PC-9 (cell line): ENCODE measurements at regions not wholly inside any gene's neighbourhood (a gene's known extent, or its start where the extent isn't known, plus 50 kb on each side); places are given as distances from the start of the nearest gene placed in this dataset.

Experiments
- BruUV-seq: library from RNA; stranded (reverse); fragments of 400-500 nt; replicated peaks from 2 replicates; lab custom pipeline; 2021; lab: Mats Ljungman, UMichigan
- CTCF ChIA-PET: fragments of 300-600 bp; sonication (Branson Sonifier 250); formaldehyde crosslinking; loops from one replicate; lab custom pipeline; 2022; ENCODE audit warnings: antibody characterized with exemption; lab: Charles Lee
- POLR2A ChIA-PET: fragments of 300-600 bp; sonication (Branson Sonifier 250); formaldehyde crosslinking; loops from one replicate; lab custom pipeline; 2022; ENCODE audit warnings: antibody characterized with exemption; ENCODE audit not compliant: unreplicated experiment; lab: Charles Lee
- DNase-seq, 2 experiments: peaks; one replicate each; pipeline versions ENCODE4 v3.0.0 to v3.0.0-alpha.2; 2015 to 2022; ENCODE audit warnings: mixed read lengths in 1 of 2
- H2AFZ ChIP-seq: fragments of 200-600 bp; sonication (generic); 2 replicates; pipeline ENCODE4 v1.8.1; 2017; ENCODE audit warnings: antibody characterized with exemption
- H3F3A ChIP-seq: fragments of 200-600 bp; sonication (generic); 2 replicates; pipeline ENCODE4 v1.8.1; 2017; ENCODE audit warnings: antibody characterized with exemption, mild to moderate bottlenecking, low read depth; ENCODE audit not compliant: insufficient read depth
- H3K27ac ChIP-seq: fragments of 200-600 bp; sonication (generic); 2 replicates; pipeline ENCODE4 v1.6.1; 2016; ENCODE audit warnings: mixed run types
- H3K27me3 ChIP-seq: fragments of 200-600 bp; sonication (generic); 2 replicates; pipeline ENCODE4 v1.6.1; 2016; ENCODE audit warnings: low read depth, mixed run types; ENCODE audit not compliant: insufficient read depth
- H3K36me3 ChIP-seq: fragments of 200-600 bp; sonication (generic); 2 replicates; pipeline ENCODE4 v1.6.1; 2016; ENCODE audit warnings: low read depth, mixed run types
- H3K4me1 ChIP-seq: fragments of 200-600 bp; sonication (generic); replicated peaks from 2 replicates; pipeline ENCODE4 v1.6.1; 2016; ENCODE audit warnings: mixed run types; ENCODE audit not compliant: insufficient read depth
- H3K4me2 ChIP-seq: fragments of 200-600 bp; sonication (generic); 2 replicates; pipeline ENCODE4 v1.6.1; 2017; ENCODE audit warnings: mixed run types
- H3K4me3 ChIP-seq: fragments of 200-600 bp; sonication (generic); 2 replicates; pipeline ENCODE4 v1.6.1; 2016; ENCODE audit warnings: mixed run types
- H3K79me2 ChIP-seq: fragments of 200-600 bp; sonication (generic); 2 replicates; pipeline ENCODE4 v1.6.1; 2017; ENCODE audit warnings: low read depth, mixed run types
- H3K9me2 ChIP-seq: fragments of 200-600 bp; sonication (generic); 2 replicates; pipeline ENCODE4 v1.8.1; 2017; ENCODE audit warnings: mild to moderate bottlenecking; ENCODE audit not compliant: insufficient read depth
- H3K9me3 ChIP-seq: fragments of 200-600 bp; sonication (generic); 2 replicates; pipeline ENCODE4 v1.8.1; 2016; ENCODE audit warnings: low read depth; ENCODE audit not compliant: insufficient read depth
- H4K20me1 ChIP-seq: fragments of 200-600 bp; sonication (generic); 2 replicates; pipeline ENCODE4 v1.8.1; 2017; ENCODE audit not compliant: insufficient read depth
- CTCF ChIP-seq: fragments of 200-600 bp; sonication (generic); conservative IDR thresholded peaks from 2 replicates; pipeline ENCODE4 v1.6.1; 2017; ENCODE audit warnings: mixed run types, antibody characterized with exemption, mild to moderate bottlenecking, moderate library complexity
- EZH2 ChIP-seq: fragments of 200-600 bp; sonication (generic); IDR thresholded peaks from 2 replicates; pipeline ENCODE4 v1.8.0; 2017; ENCODE audit warnings: antibody characterized with exemption, low read depth
- intact Hi-C: fragments of 100-400 bp; cut with micrococcal nuclease; formaldehyde crosslinking; loops from one replicate; pipeline ENCODE4 v1.10.0; 2022; ENCODE audit not compliant: unreplicated experiment

GRCh38 chr18:70501358-70501757 is 212.5 kb downstream of the SOCS6 start:
- no peaks in the 10 kb centered on the region for H3K9me2 ChIP-seq
- no peaks in the 10 kb centered on the region for H3F3A ChIP-seq
- TF ChIP-seq EZH2: no peak
- TF ChIP-seq CTCF: no peak
- H3K36me3 ChIP-seq: no peaks in the 10 kb centered on the region
- H3K27me3 ChIP-seq: no peaks in the 10 kb centered on the region
- no peaks in the 10 kb centered on the region for H3K79me2 ChIP-seq
- intact Hi-C loops: no loop called here
- DNase-seq: no peak
- H3K4me3 ChIP-seq: no peak overlapping the region
- H2AFZ ChIP-seq: no peak overlapping the region
- H3K27ac ChIP-seq: no peak overlapping the region
- H3K4me1 ChIP-seq: no peaks in the 10 kb centered on the region
- H3K9me3 ChIP-seq: no peaks in the 10 kb centered on the region
- no peaks in the 10 kb centered on the region for H4K20me1 ChIP-seq
- BruUV-seq: no TSS peak
- no peak overlapping the region for H3K4me2 ChIP-seq
- CTCF ChIA-PET: no interaction called here
- POLR2A ChIA-PET: no interaction called here

DNA sequence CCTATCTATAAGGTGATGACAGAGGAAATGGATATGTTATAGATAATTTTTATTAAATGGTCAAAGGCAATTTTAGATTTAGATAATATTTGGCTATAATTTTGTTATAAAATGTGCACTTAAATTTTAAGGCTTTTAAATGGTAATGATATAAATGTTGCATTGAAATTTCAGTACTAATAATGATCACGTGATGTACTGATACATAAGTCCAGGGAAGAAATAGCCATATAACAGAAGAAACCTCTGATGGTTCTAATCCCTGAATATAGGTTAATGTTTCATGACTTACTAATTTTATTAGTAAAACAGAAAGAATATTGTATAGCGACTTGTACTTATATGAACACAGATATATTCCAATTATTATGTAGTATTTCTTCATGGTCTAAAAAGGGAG is 211.9 kb downstream of the SOCS6 start:
- Histone ChIP-seq H3K4me3 (no peak overlapping the region), H3K27ac (no peak overlapping the region), H3F3A (no peaks in the 10 kb centered on the region), H3K36me3 (no peaks in the 10 kb centered on the region), H3K9me3 (no peaks in the 10 kb centered on the region), H2AFZ (no peak overlapping the region), H3K4me1 (no peaks in the 10 kb centered on the region), H3K9me2 (no peaks in the 10 kb centered on the region), H3K79me2 (no peaks in the 10 kb centered on the region), H3K27me3 (no peaks in the 10 kb centered on the region), H4K20me1 (no peaks in the 10 kb centered on the region), H3K4me2 (no peak overlapping the region)
- CTCF ChIA-PET: interaction anchor here (0.7 kb wide), 1 partner anchor 1201 kb away, joined by 4 read pairs; no protein-coding TSS in a partner anchor
- DNase-seq: no peak
- POLR2A ChIA-PET: no interaction called here
- intact Hi-C loops: no loop called here
- TF ChIP-seq EZH2 (no peak), CTCF (no peak)
- no TSS peak for BruUV-seq

- Histone ChIP-seq H3K4me1 (no peaks in the 10 kb centered on the region), H3K27me3 (no peaks in the 10 kb centered on the region), H3K79me2 (no peaks in the 10 kb centered on the region), H2AFZ (no peak overlapping the region), H3K27ac (no peak overlapping the region), H3K4me2 (no peak overlapping the region), H3K36me3 (no peaks in the 10 kb centered on the region), H3K4me3 (no peak overlapping the region), H3K9me3 (no peaks in the 10 kb centered on the region), H3K9me2 (no peaks in the 10 kb centered on the region), H3F3A (no peaks in the 10 kb centered on the region), H4K20me1 (no peaks in the 10 kb centered on the region)
- no peak for DNase-seq
- BruUV-seq: no TSS peak
- intact Hi-C loops: no loop called here
- CTCF ChIA-PET: no interaction called here
- POLR2A ChIA-PET: no interaction called here
- TF ChIP-seq CTCF: no peak
- no peak for TF ChIP-seq EZH2
These were observed 210.4 kb downstream of the SOCS6 start for GRCh38 chr18:70499218-70499691.
